Upper lobe of right lung (tissue), 1 donor: ENCODE measurements at regions not wholly inside any gene's neighbourhood (a gene's known extent, or its start where the extent isn't known, plus 50 kb on each side); places are given as distances from the start of the nearest gene placed in this dataset.

Experiments
- ATAC-seq: fragments of 200-7000 bp; cut with Tn5 transposase; one replicate; pipeline ENCODE4 v1.9.1; 2020; ENCODE audit warnings: mild to moderate bottlenecking, moderate library complexity
- DNase-seq: peaks from one replicate; pipeline ENCODE4 v3.0.0-alpha.2; 2020
- H3K27ac ChIP-seq: fragments of 200-600 bp; one replicate; pipeline ENCODE4 v1.8.0; 2022
- H3K27me3 ChIP-seq: fragments of 200-600 bp; one replicate; pipeline ENCODE4 v1.8.0; 2022; ENCODE audit warnings: mild to moderate bottlenecking
- H3K36me3 ChIP-seq: fragments of 200-600 bp; one replicate; pipeline ENCODE4 v1.8.0; 2022
- H3K4me1 ChIP-seq: fragments of 200-600 bp; one replicate; pipeline ENCODE4 v1.8.0; 2022
- H3K4me3 ChIP-seq: fragments of 200-600 bp; one replicate; pipeline ENCODE4 v1.8.0; 2022; ENCODE audit warnings: mild to moderate bottlenecking
- H3K9me3 ChIP-seq: fragments of 200-600 bp; one replicate; pipeline ENCODE4 v1.8.0; 2022
- intact Hi-C: fragments of 100-400 bp; cut with DNase I; formaldehyde crosslinking; loops from one replicate; pipeline ENCODE4 v1.11.0; 2022
- TF ChIP-seq, protein P1 (sequence below): fragments of 200-600 bp; IDR thresholded peaks from one replicate; pipeline ENCODE4 v1.8.0; 2022; ENCODE audit warnings: antibody characterized with exemption
- donor health status: DM: no; HTN: yes; CAD: no; lungs with severe emphysema.

DNA sequence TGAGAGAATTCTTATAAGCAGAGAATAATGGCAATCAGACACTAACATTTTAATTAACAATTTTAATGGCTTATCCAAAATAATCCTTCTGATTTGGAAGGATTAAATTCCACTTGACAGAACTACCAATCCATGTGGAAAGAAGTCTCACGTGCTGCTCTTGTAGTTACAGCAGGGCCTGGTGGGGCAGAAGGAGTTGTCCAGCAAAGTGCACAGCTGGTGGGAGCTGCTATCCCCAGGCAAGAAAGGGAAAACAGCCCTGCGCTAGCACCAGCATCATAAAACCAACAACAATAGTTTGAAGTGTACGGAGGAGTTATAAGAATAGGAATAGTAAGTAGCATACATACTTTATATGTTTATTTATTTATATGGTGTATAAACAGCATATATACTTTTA is 127.4 kb upstream of the TRIM2 start:
- intact Hi-C loops: no loop called here
- Histone ChIP-seq H3K27ac (no peak overlapping the region), H3K9me3 (no peaks in the 10 kb centered on the region), H3K36me3 (no peaks in the 10 kb centered on the region), H3K4me3 (no peak overlapping the region), H3K27me3 (no peaks in the 10 kb centered on the region), H3K4me1 (no peaks in the 10 kb centered on the region)
- TF ChIP-seq, protein P1, sequence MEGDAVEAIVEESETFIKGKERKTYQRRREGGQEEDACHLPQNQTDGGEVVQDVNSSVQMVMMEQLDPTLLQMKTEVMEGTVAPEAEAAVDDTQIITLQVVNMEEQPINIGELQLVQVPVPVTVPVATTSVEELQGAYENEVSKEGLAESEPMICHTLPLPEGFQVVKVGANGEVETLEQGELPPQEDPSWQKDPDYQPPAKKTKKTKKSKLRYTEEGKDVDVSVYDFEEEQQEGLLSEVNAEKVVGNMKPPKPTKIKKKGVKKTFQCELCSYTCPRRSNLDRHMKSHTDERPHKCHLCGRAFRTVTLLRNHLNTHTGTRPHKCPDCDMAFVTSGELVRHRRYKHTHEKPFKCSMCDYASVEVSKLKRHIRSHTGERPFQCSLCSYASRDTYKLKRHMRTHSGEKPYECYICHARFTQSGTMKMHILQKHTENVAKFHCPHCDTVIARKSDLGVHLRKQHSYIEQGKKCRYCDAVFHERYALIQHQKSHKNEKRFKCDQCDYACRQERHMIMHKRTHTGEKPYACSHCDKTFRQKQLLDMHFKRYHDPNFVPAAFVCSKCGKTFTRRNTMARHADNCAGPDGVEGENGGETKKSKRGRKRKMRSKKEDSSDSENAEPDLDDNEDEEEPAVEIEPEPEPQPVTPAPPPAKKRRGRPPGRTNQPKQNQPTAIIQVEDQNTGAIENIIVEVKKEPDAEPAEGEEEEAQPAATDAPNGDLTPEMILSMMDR: no peak
- DNase-seq (no peak), ATAC-seq (no peak)

DNA sequence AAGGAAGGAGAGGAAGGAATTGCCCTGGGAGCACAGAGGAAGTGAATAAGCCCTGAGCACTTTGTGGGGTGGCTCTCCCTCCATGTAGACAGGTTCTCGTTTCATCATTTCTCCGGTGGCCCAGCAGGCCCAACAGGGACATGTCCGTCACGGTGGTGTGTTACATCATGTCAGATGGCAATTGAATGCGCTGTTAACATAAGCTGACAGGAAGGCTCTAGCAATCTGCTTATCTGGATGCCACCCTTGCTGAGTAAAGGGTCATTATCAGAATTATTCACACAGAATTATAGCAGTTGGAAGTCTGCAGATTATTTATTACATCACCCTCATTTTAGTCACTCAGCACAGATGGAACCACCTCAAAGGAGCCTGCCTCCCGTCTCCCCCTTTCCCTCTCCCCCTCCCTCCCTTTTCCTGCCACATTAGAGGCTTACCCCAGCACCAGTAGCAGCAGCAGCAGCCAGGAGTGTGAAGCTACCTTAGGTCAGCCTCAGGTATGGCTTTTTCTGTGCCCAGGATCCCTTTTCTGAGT is 124.3 kb upstream of the TRIM2 start:
- ATAC-seq: no peak
- no peaks in the 10 kb centered on the region for H3K27me3 ChIP-seq
- no peaks in the 10 kb centered on the region for H3K36me3 ChIP-seq
- no peak overlapping the region for H3K27ac ChIP-seq
- H3K4me1 ChIP-seq: no peaks in the 10 kb centered on the region
- no peaks in the 10 kb centered on the region for H3K9me3 ChIP-seq
- no peak for DNase-seq
- TF ChIP-seq, protein P1: no peak
- intact Hi-C loops: loop anchor here (10.0 kb wide), 1 partner anchor 235 kb away; no protein-coding TSS in a partner anchor
- H3K4me3 ChIP-seq: no peak overlapping the region

DNA sequence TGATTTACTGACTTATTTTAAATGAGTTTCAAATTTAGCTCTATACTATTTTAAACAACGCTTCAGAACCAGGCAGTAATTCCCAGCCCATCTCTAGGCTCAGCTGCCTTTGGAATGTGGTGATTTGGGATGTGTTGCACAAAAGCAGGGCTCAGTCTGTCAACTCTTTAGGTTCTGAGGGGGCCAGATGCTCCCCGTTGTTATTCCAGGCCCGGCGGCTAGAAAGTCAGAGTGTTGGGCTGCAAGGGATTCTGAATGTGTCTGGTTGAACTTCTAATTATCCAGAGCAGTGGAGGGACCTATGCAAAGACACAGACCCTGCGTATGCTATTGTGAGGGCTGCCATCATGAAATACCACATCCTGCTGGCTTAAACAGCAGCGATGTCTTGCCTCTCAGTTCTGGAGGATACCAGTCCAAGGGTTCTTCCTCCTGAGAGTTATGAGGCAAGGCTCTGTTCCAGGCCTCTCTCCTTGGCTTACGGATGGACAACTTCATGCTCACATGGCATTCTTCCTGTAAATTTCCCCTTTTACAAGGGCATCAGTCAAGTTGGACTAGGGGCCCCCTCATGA is 123.2 kb upstream of the TRIM2 start:
- Histone ChIP-seq H3K9me3 (no peaks in the 10 kb centered on the region), H3K4me3 (no peak overlapping the region), H3K4me1 (peaks cover 5% of the 10 kb centered on the region), H3K27me3 (no peaks in the 10 kb centered on the region), H3K36me3 (no peaks in the 10 kb centered on the region), H3K27ac (no peak overlapping the region)
- ATAC-seq (no peak), DNase-seq (no peak)
- TF ChIP-seq, protein P1: no peak
- intact Hi-C loops: loop anchor here (10.0 kb wide), 1 partner anchor 236 kb away; no protein-coding TSS in a partner anchor

DNA sequence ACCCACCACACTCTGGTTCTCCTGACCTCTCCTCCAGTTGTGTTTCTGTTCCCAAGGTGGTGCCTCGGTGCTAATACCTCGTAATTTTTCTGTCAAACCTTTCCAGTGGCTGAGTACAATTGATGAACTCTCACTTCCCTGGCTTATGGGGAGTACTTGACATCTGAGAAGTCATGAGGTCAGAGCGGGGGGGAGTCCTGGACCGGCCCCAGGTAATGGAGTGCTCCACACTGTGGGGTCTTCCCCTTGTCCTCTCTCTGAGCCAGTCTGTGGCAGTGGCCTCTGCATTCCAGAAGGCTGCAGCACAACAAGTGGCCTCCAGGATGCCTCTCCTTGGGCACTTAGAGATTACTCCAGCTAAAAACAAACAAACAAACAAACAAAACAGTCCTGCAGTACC is 122.5 kb upstream of the TRIM2 start:
- ATAC-seq (no peak), DNase-seq (no peak)
- H3K4me3 ChIP-seq: no peak overlapping the region
- intact Hi-C loops: loop anchor here (10.0 kb wide), 1 partner anchor 237 kb away; no protein-coding TSS in a partner anchor
- peaks cover 5% of the 10 kb centered on the region for H3K4me1 ChIP-seq
- H3K27me3 ChIP-seq: no peaks in the 10 kb centered on the region
- TF ChIP-seq, protein P1: no peak
- H3K9me3 ChIP-seq: no peaks in the 10 kb centered on the region
- H3K36me3 ChIP-seq: no peaks in the 10 kb centered on the region
- no peak overlapping the region for H3K27ac ChIP-seq

DNA sequence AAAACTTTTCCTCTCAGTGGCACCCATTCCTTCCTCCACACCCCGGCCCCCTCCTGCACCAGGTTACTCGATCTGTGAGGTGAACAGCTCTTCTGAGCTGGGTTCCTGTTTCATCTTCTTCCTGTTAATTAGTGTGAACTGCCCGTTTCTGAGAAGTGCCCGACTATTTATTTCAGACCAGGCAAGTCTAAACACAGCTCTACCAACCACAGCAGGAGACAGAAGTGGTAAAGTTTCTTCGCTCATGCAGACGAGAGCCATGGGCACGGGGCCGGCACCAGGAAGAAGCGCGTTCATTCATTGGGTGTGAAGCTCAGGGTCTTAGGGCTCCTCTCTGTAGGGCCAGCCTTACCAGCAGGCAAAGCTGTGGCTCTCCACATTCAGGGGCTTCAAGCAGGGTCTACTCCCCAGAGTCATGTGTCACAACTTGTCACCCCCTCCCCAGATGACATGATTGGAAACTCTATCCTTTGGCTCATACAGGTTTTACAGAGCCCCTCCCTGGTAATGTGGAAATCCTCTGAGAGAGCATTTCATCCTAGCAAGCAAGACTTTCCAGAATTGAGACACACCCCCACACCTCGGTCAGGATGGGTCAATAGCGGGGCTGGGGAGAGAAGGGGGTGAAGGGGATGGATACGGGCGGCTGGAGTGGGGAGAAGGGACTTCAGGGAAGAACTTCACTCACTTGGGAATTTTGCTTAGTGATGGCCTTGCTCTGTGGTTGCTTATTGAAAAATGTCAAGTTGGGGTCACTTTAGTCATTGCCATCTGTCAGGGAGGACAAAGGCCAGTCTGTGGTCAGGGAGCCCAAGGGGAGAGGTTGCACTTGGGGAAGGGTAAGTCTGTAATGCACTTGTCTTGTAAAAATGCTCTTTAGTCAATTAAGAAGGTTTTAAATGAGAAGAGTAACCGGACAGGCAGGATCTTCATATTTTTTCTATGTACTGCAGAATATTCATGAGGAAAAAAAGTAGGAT is 121.6 kb upstream of the TRIM2 start:
- ATAC-seq (no peak), DNase-seq (no peak)
- intact Hi-C loops: loop anchor here (10.0 kb wide), 1 partner anchor 238 kb away; no protein-coding TSS in a partner anchor
- TF ChIP-seq, protein P1: no peak
- Histone ChIP-seq H3K27ac (no peak overlapping the region), H3K4me3 (no peak overlapping the region), H3K36me3 (no peaks in the 10 kb centered on the region), H3K27me3 (no peaks in the 10 kb centered on the region), H3K4me1 (peaks cover 5% of the 10 kb centered on the region), H3K9me3 (no peaks in the 10 kb centered on the region)
